SJSA1 (cell line): ENCODE measurements at regions not wholly inside any gene's neighbourhood (a gene's known extent, or its start where the extent isn't known, plus 50 kb on each side); places are given as distances from the start of the nearest gene placed in this dataset.
"Not testable (repeated sequence)": the region's sequence is repeated elsewhere in the genome, so short reads cannot be mapped to it uniquely, and the experiment has no call there.

Experiments used
- DNase-seq, 2 experiments: peaks; one replicate each; pipeline ENCODE4 v3.0.0-alpha.2; 2015 to 2020; ENCODE audit warnings: low spot score in 2 of 2, low read depth in 1 of 2
- H3K27ac ChIP-seq: fragments of 250-450 bp; sonication (Bioruptor Pico); 2 replicates; pipeline ENCODE4 v1.5.1; 2020; ENCODE audit warnings: mild to moderate bottlenecking, moderate library complexity
- H3K27me3 ChIP-seq: fragments of 250-450 bp; sonication (Bioruptor Pico); replicated peaks from 2 replicates; pipeline ENCODE4 v1.5.1; 2020; ENCODE audit warnings: mild to moderate bottlenecking, moderate library complexity
- H3K36me3 ChIP-seq: fragments of 250-450 bp; sonication (Bioruptor Pico); 2 replicates; pipeline ENCODE4 v1.5.1; 2020; ENCODE audit warnings: mild to moderate bottlenecking
- H3K4me1 ChIP-seq: fragments of 250-450 bp; sonication (Bioruptor Pico); replicated peaks from 2 replicates; pipeline ENCODE4 v1.6.1; 2021; ENCODE audit warnings: mild to moderate bottlenecking
- H3K4me3 ChIP-seq: fragments of 250-450 bp; sonication (Bioruptor Pico); 2 replicates; pipeline ENCODE4 v1.5.1; 2020; ENCODE audit warnings: mild to moderate bottlenecking
- H3K9me3 ChIP-seq: fragments of 250-450 bp; sonication (Bioruptor Pico); replicated peaks from 2 replicates; pipeline ENCODE4 v1.5.1; 2020; ENCODE audit warnings: mild to moderate bottlenecking

GRCh38 chr18:9004308-9004707 is 98.2 kb upstream of the NDUFV2 start:
- H3K27ac ChIP-seq, H3K27me3 ChIP-seq, DNase-seq, H3K9me3 ChIP-seq, H3K36me3 ChIP-seq, H3K4me3 ChIP-seq: not testable (repeated sequence)
- H3K4me1 ChIP-seq, result peaks cover 15% of the 10 kb centered on the region

GRCh38 chr18:9007700-9008099 is 94.8 kb upstream of the NDUFV2 start:
- not testable (repeated sequence) for H3K9me3 ChIP-seq, H3K27ac ChIP-seq, H3K36me3 ChIP-seq, H3K4me3 ChIP-seq, H3K4me1 ChIP-seq, H3K27me3 ChIP-seq, DNase-seq

- no peak overlapping the region for H3K27ac ChIP-seq
- DNase-seq, result no peak
- no peaks in the 10 kb centered on the region for H3K9me3 ChIP-seq
- no peak overlapping the region for H3K4me3 ChIP-seq
- H3K27me3 ChIP-seq, result no peaks in the 10 kb centered on the region
- H3K4me1 ChIP-seq, result no peaks in the 10 kb centered on the region
- no peaks in the 10 kb centered on the region for H3K36me3 ChIP-seq
Observed at GRCh38 chr18:9008200-9008708, 94.2 kb upstream of the NDUFV2 start.

- Histone ChIP-seq H3K27ac (no peak overlapping the region), H3K9me3 (no peaks in the 10 kb centered on the region), H3K4me1 (no peaks in the 10 kb centered on the region), H3K36me3 (no peaks in the 10 kb centered on the region), H3K4me3 (no peak overlapping the region), H3K27me3 (no peaks in the 10 kb centered on the region)
- no peak for DNase-seq
Observed at GRCh38 chr18:9008709-9009635, 93.5 kb upstream of the NDUFV2 start.

DNA sequence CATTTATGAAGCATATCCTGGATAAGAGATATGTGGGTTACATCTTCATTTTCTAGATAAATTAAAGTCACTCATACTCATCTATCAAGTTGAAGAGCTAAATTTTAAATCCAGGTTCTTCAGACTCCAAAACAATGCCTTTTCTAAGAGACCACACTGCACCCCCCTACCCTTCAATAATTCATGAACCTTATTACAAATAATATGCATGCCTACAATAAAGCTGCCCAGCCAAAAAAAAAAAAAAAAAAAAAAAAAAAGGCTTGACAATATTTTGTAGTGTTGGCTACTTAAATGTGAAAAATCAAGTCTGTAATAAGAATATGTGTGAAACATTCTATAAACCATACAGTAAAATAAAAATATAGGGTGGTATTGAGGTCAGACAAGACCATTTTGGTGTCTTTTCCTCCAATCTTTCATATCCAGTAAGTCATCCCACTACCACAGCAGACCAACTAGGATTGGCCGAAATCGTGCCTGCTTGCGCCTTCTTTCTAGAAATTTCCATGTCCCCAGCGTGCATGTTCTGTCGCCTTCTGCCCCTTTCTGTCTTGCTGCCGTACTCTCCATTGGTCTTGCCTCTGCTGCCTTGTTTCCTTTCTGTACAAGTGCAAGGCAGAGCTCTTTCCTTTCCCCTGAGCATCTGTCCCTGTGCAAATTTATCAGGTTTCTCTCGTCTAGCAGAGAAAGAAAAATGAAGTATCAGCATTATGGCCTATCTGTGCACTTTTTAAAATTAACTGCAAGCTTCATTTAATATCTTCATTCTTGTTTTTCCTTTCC is 92.6 kb upstream of the NDUFV2 start:
- Histone ChIP-seq H3K27me3 (no peaks in the 10 kb centered on the region), H3K9me3 (no peaks in the 10 kb centered on the region), H3K27ac (no peak overlapping the region), H3K4me1 (no peaks in the 10 kb centered on the region), H3K36me3 (no peaks in the 10 kb centered on the region), H3K4me3 (no peak overlapping the region)
- no peak for DNase-seq

DNA sequence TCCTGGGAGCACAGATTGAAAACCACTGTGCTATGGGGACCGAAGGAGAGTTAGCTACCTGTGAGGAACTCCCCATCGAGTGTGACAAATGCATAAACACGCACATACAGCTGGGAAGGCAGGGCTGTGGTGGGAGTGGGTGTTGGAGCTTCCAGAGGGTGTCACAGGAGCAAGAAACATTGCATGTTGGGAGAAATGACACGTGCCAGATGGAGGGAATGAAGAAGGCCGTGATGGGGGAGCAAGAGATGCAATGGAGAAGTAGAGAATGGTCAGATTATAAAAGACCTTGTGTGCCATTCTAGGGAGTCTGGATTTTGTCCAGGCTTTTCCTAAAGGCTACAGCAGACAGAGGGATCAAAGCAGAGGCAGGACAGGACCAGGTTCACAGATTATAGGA is 91.1 kb upstream of the NDUFV2 start:
- no peaks in the 10 kb centered on the region for H3K9me3 ChIP-seq
- H3K27ac ChIP-seq, result no peak overlapping the region
- no peak for DNase-seq
- H3K4me3 ChIP-seq, result no peak overlapping the region
- H3K36me3 ChIP-seq, result no peaks in the 10 kb centered on the region
- peaks cover 1% of the 10 kb centered on the region for H3K4me1 ChIP-seq
- H3K27me3 ChIP-seq, result no peaks in the 10 kb centered on the region

DNA sequence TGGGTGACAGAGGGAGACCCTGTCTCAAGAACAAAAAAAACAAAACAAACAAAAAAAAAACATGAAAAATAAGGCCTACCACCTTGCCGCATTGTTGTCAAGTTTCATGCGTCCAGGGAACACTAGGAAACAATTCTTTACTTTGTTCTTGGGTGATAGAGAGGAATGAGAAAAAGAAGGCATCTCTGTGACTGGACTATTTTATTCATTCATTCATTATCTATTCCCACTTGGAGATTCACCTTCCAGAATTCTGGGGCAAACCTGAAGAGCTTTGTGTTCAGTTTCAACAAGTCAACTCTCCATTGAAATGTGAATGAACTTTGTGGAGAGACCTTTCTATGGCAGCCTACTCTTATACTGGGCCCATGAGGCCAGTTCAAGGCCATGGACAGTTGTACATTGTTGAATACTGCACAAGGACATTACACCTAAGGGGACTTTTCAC is 88.5 kb upstream of the NDUFV2 start:
- H3K4me1 ChIP-seq, result peaks cover 21% of the 10 kb centered on the region
- H3K27me3 ChIP-seq, result no peaks in the 10 kb centered on the region
- no peak overlapping the region for H3K4me3 ChIP-seq
- H3K36me3 ChIP-seq, result no peaks in the 10 kb centered on the region
- no peaks in the 10 kb centered on the region for H3K9me3 ChIP-seq
- no peak overlapping the region for H3K27ac ChIP-seq
- no peak for DNase-seq

GRCh38 chr18:9015689-9016088 is 86.8 kb upstream of the NDUFV2 start:
- DNase-seq, result no peak
- Histone ChIP-seq H3K36me3 (no peaks in the 10 kb centered on the region), H3K27ac (no peak overlapping the region), H3K4me1 (peaks cover 21% of the 10 kb centered on the region), H3K9me3 (no peaks in the 10 kb centered on the region), H3K27me3 (no peaks in the 10 kb centered on the region), H3K4me3 (no peak overlapping the region)

- H3K9me3 ChIP-seq, result no peaks in the 10 kb centered on the region
- peak overlapping the region; percentile 21 for H3K4me3 ChIP-seq
- no peaks in the 10 kb centered on the region for H3K36me3 ChIP-seq
- peak overlapping the region; percentile 68 for H3K27ac ChIP-seq
- peaks cover 21% of the 10 kb centered on the region for H3K4me1 ChIP-seq
- H3K27me3 ChIP-seq, result no peaks in the 10 kb centered on the region
- no peak for DNase-seq
Observed at GRCh38 chr18:9016633-9017166, 85.8 kb upstream of the NDUFV2 start.

- peak overlapping the region; percentile 68 for H3K27ac ChIP-seq
- DNase-seq, result peak; percentile 92
- H3K9me3 ChIP-seq, result no peaks in the 10 kb centered on the region
- peak overlapping the region; percentile 21 for H3K4me3 ChIP-seq
- no peaks in the 10 kb centered on the region for H3K27me3 ChIP-seq
- H3K4me1 ChIP-seq, result peaks cover 21% of the 10 kb centered on the region
- H3K36me3 ChIP-seq, result no peaks in the 10 kb centered on the region
Observed at GRCh38 chr18:9017167-9017904, 85.2 kb upstream of the NDUFV2 start.

GRCh38 chr18:9017905-9018227 is 84.6 kb upstream of the NDUFV2 start:
- H3K27me3 ChIP-seq, result no peaks in the 10 kb centered on the region
- no peaks in the 10 kb centered on the region for H3K9me3 ChIP-seq
- H3K4me3 ChIP-seq, result no peak overlapping the region
- peak overlapping the region; percentile 68 for H3K27ac ChIP-seq
- H3K4me1 ChIP-seq, result peaks cover 21% of the 10 kb centered on the region
- H3K36me3 ChIP-seq, result no peaks in the 10 kb centered on the region
- DNase-seq, result no peak

DNA sequence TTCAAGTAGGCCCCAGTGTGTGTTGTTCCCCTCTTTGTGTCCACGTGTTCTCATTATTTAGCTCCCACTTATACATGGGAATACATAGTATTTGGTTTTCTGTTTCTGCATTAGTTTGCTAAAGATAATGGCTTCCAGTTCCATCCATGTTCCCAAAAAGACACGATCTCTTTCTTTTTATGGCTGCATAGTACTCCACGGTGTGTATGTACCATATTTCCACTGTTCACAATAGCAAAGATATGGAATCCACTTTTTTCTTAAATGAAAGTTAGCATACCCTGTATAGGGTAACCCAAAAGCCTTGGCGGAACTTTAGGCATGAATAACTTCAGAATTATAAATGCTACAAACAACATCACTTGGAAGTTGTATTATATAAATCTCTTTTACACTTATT is 83.4 kb upstream of the NDUFV2 start:
- Histone ChIP-seq H3K36me3 (no peaks in the 10 kb centered on the region), H3K9me3 (no peaks in the 10 kb centered on the region), H3K27me3 (no peaks in the 10 kb centered on the region), H3K27ac (no peak overlapping the region), H3K4me1 (peaks cover 21% of the 10 kb centered on the region), H3K4me3 (no peak overlapping the region)
- no peak for DNase-seq

GRCh38 chr18:9020221-9020620 is 82.3 kb upstream of the NDUFV2 start:
- H3K9me3 ChIP-seq, result no peaks in the 10 kb centered on the region
- H3K27ac ChIP-seq, result no peak overlapping the region
- H3K27me3 ChIP-seq, result no peaks in the 10 kb centered on the region
- DNase-seq, result no peak
- H3K4me3 ChIP-seq, result no peak overlapping the region
- H3K4me1 ChIP-seq, result peaks cover 21% of the 10 kb centered on the region
- no peaks in the 10 kb centered on the region for H3K36me3 ChIP-seq
